Pons (tissue), 1 donor: ENCODE measurements at regions not wholly inside any gene's neighbourhood (a gene's known extent, or its start where the extent isn't known, plus 50 kb on each side); places are given as distances from the start of the nearest gene placed in this dataset.
A peak's percentile ranks its signal among the peaks of the same experiment; 100 is the strongest.
"Not testable (repeated sequence)": the region's sequence is repeated elsewhere in the genome, so short reads cannot be mapped to it uniquely, and the experiment has no call there.

ENCODE experiments used
- DNase-seq: peaks from one replicate; pipeline ENCODE4 v3.0.0-alpha.2; 2016; ENCODE audit warnings: low spot score

GRCh38 chr7:69516238-69516820 lies 81.9 kb upstream of the AUTS2 start:
- peak; percentile 33 for DNase-seq

GRCh38 chr7:69517985-69518704 lies 80.1 kb upstream of the AUTS2 start:
- peak; percentile 80 for DNase-seq

GRCh38 chr7:69518705-69519077 lies 79.6 kb upstream of the AUTS2 start:
- DNase-seq = no peak

DNA sequence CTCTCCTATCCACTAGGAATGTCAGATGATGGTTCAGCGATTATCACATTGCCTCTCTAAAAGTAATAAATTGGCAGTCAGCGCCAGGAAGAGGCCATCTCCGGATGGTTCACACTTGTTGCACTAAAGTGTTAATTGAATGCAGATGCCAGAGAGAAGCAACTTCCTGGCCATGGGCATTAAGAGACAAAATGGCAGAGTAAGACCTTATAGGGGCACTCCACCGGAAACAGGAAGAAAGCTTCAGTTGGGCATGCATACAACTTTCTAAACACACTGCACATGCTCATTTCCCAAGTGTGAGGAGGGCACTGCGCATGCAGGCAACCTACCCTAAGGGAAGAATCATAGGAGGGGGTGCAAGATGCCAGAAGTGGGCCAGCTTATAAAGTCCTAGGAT lies 71.7 kb upstream of the AUTS2 start:
- DNase-seq = no peak

DNA sequence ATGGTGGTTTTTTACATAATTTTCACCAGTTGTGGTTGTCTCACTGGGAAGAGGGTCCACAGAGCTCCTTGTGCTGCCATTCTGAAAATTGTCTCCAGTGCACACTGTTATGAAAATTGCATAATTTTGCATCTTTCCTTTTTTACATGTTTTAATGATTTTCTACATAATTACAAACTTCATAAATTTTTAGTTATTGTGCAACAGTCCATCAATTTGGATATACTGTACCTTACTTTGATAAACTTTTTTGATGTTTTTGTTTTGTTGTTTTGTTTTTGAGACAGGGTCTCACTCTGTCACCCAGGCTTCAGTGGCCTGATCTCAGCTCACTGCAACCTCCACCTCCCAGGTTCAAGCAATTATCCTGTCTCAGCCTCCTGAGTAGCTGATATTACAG lies 70.6 kb upstream of the AUTS2 start:
- no peak for DNase-seq

GRCh38 chr7:69531050-69531449 lies 67.2 kb upstream of the AUTS2 start:
- no peak for DNase-seq

DNA sequence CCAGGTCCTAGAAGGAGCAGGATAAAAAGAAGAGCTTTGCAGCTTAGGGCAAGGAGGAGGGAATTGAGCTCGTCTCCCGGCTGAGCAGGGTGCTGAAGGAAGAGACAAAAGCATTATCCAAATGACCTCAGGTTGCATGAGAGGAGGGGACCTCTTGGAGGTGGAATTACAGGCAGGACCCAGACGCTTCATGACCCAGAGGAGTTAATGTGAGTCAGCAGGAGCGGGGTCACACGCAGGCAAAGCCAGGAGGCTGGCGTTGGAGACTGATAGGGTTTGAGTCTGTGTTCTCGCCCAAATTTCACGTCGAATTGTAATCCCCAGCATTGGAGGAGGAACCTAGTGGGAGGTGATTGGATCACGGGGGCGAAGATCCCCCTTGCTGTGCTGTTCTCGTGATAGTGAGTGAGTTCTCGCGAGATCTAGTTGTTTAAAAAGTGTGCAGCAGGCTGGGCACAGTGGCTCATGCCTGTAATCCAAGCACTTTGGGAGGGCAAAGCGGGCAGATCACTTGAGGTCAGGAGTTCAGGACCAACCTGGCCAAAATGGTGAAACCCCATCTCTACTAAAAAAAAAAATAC lies 63.7 kb upstream of the AUTS2 start:
- no peak for DNase-seq

DNA sequence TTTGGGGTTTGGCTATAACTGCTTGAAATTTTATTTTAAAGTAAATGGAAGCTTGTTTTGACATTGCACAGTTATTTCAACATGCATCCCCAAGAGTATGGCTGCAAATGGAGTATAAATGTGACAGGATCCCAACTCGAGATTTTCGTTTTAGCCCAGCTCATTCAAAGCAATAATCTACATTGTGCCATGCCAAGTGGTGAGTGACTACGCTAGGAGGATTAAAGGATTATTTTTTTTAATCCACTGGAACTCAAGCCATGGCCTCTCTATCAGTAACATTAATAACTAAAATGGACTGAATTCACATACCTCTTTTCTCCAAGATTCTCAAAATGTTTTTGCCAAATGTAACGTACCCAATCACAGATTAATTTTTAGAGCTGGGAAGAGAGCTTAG lies 60.6 kb upstream of the AUTS2 start:
- DNase-seq = no peak

- DNase-seq = no peak
Measured at GRCh38 chr7:69539531-69539930, 58.7 kb upstream of the AUTS2 start.

DNA sequence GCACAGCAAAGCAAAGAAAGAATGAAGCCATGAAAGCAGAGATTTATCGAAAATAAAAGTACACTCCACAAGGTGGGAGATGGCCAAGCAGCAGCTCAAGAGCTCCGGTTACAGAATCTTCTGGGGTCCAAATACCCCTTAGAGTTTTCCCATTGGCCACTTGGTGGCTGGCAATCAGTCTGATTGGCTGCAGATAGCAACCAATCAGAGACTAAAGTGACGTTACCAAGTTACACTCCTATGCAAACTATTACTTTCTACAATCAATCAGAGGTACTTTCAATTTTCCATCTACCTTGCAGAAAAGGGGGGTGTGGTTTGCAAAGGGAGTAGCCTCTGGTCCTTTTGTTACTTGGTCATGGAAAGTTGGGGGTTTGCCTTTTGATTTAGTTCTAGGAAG lies 58.0 kb upstream of the AUTS2 start:
- DNase-seq = no peak

- DNase-seq = not testable (repeated sequence)
Measured at GRCh38 chr7:69541779-69542432, 56.4 kb upstream of the AUTS2 start.

DNA sequence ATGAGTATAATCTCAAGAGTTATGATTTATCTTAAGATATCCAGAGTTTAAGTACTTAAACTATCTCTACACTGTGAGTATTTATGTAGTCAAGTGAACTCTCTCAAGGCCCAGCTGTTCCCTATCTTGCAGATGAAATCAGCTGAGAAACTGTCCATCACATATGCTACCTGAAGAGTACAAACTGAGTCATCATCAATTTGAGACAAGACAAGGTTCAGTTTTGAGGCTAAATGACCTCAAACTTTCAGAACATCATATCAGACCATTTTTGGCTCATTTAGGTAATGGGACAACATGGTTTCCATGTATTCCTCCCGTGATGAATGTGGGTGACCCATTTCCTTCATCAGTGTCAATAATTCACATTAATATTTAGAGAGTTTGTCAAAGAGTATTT lies 53.1 kb upstream of the AUTS2 start:
- no peak for DNase-seq
